NCI-H748 treated with DMSO at 0.1 percent for 48 hours (cell line): ENCODE measurements at regions not wholly inside any gene's neighbourhood (a gene's known extent, or its start where the extent isn't known, plus 50 kb on each side); places are given as distances from the start of the nearest gene placed in this dataset.
"Not testable (repeated sequence)": the region's sequence is repeated elsewhere in the genome, so short reads cannot be mapped to it uniquely, and the experiment has no call there.

Experiments
- DNase-seq: peaks from one replicate; lab custom pipeline; 2025; lab: John Stamatoyannopoulos, UW

DNA sequence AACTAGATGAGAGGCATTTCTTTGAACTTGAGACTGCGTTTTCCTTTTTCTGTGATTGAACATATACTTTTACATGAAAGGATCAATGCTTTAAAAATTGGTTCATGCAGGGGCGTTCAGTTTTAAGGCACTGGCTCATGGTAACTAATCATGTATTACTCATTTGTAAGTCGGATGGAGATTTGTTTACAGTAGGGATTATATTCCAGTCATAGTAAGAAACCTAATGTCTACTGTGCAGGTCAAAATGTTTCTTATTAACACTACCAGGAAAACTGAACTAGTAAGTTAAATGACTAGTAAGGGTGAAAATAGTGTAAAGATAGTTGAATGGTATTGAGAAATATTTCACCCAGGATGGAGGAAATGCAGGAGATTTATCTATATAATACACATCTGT lies 258.8 kb upstream of the GBE1 start:
- DNase-seq, result no peak

DNA sequence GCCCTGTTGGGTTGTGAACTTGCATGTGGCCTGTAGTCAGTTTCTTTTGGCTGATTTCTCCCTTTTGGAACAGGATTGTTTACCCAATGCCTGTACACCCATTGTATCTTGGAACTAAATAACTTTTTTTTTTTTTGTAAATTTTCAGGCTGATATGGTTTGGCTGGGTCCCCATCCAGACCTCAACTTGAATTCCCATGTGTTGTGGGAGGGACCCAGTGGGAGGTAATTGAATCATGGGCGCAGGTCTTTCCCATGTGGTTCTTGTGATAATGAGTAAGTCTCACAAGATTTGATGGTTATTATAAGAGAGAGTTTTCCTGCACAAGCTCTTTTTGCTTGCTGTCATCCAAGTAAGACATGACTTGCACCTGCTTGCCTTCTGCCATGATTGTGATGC lies 253.8 kb upstream of the GBE1 start:
- DNase-seq, result no peak

DNA sequence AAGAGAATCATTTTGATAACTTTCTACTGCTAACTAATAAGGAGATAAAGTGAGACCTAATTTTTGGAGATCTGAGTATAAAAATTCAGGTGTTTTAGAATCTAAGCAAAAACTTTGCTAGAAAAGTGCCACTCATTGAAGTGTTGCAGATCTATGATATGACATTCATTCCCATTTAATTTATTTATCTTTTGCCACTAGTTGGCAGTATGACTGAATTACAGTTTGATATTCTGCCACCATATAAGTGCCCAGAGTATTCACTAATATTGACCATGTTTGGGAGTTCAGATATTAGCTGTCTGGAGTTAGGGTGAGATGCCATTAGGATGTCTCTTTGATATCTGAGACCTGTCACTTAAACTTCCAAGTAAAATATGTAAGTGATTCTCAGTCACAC lies 251.3 kb upstream of the GBE1 start:
- DNase-seq, result no peak

DNA sequence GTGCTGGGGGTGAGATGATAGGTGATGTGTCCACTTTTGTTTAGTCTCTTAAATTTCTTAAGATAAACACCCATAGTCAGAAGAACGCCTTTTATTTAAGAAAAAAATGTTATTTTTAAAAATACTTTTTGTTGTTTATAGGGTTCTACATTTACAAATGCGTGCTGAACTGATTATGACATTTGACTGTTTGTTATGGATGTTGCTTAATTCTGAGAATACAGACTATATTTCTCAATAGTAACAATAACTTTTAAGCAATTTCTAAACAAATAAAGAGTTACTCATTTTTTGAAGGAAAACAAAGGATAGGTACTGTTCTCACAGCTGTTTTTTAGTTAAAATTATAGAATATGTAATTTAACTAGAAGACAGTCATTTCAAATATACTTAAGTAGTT lies 249.9 kb upstream of the GBE1 start:
- no peak for DNase-seq

DNA sequence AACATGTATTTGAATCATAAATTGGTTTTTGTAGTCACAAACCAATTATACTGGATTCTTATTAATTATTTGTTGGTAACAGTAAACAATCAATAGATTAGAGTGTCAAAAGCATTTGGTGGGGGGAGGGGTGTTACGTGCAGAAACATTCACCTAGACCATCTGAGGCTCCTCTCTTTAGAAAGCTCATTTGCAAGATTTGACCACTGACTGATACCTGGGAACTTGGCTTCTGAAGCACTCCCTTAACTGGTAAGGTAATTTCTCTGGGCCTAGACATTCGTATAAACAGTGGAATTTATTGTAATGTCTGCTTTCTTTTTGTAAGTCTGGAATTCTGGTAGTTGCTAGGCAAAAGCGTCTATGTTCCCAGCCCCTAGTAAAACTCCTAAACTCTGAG lies 243.8 kb upstream of the GBE1 start:
- DNase-seq, result no peak

DNA sequence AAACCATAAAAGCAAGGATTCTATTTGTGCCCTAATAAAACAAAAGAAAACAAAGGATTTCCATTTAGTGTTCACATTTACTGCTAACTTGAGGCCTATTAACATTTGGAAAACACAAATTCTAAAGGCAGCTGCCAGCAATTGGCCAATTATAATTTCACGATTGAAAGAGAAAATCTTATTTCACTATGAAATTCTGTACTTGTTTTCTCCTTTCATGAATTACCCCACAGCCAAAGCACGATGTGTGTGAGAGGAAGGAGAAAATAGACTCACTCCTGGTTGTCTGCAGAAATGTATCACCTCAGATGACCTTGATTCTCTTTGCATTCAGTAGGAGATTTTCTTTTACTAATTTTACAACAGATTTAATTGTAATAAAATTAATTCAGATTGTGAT lies 242.8 kb upstream of the GBE1 start:
- no peak for DNase-seq

DNA sequence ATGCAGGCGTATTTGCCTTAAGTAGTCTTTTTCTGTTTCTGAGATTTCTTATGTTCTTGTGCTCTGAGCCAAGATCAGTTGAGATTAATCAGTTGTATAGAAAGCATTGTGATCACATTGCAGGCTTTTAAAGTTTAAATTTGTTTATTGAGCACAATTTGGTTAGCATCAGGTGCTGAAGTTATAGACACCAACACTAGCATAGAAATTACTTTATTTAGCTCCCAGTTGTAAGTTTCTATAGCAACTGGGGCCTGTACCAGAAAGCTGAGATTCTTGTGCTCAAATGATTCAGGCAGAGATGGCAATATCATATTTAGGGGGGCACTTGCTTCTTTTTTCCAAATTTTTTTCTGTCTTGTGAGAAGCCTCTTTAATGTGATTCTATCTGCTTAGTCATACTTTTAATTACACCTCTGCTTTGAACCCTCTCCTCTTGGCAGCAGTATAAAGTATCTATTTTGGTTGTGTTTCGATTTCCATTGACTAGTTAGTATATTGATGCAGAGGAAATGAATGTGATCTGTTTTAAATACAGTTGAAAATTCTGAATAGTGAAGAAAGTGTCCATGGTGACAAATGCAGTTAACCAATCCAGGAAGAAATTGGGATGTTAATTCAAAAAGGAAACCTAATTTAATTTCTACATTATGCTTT lies 241.7 kb upstream of the GBE1 start:
- DNase-seq, result no peak

DNA sequence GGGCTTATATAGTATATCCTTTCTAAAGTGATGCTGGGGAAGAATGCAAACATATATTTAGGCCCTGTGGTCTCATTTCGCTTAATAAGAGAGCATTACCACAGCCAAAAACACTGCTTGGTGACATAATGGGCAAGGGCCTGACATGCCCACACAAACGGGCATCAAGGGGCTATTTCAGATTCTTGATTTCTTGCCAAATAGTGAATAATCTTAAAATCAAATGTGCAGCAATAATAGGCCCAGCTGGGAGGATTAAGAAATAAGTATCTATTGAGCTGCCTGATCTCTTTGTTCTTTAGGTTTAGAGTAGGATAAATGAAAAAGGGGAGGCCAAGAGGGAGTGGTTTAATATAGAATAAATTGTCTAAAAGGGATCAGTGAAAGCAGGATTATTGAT lies 241.0 kb upstream of the GBE1 start:
- DNase-seq, result peak; percentile 12

DNA sequence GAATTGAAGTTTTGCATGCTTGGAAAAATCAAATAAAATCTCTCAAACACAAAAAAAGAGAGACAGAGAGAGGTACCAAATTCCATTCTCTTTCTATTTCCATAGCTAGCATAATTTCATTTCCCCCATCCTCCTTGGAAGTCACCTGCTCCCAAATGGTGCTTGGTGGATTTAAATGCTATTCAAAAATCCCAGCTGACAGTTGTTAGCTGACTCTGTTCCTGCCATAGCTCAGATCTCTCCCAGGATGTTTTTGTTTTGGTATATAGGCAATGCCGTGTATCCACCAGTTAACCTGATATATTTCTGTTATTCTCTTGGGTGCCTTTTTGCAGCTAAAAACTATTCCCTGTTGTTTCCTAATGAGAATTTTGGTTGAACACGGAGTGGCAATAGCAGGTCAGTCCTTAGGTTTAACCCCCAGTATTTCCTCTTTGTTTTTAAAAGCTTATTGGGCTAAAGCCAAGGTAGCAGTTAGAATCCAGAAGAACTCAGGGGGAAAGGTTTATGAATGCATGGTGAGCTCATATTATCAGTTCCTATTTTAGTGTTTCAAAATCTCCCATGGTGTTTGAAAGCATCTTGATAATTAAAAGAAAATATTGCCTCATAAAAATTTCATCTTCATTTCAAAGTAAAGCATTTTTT lies 240.0 kb upstream of the GBE1 start:
- DNase-seq, result peak; percentile 35

DNA sequence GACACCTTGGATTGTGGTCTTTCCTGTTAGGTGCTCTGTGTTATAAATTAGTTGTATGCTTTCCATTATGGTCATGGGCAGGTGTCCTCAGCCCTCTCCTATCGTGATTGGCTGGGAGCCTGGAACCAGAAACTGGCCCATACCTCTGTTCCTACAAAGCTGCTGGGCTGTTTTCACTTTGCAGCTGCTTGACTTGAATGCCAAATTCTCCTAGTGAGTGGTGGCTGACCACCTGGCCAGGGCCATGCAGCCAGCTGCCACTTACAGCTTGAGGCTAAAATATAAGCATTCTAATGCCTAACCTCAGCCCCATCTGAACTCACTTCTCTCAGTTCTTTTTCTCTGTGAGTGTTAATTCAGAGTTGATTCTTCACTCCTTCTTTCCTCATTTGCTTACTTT lies 239.3 kb upstream of the GBE1 start:
- DNase-seq, result peak; percentile 14

DNA sequence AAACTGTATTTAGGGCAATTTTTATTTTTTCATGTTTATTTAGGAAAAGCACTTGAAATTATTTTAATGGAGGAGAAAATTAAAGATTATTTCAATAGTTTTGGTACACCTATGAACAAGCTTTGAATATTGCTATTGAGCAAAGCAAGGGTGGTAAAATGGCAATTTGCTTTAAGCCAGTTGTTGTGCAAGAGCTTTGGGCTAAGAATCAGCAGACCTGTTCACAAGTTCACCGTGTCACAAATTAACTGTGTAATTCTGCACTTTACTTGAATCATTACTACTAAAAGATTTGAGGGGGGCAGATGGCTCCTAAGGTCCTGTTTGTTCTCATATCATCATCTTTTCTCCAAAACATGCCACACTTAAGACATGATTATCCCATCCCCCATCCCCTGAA lies 238.9 kb upstream of the GBE1 start:
- no peak for DNase-seq

DNA sequence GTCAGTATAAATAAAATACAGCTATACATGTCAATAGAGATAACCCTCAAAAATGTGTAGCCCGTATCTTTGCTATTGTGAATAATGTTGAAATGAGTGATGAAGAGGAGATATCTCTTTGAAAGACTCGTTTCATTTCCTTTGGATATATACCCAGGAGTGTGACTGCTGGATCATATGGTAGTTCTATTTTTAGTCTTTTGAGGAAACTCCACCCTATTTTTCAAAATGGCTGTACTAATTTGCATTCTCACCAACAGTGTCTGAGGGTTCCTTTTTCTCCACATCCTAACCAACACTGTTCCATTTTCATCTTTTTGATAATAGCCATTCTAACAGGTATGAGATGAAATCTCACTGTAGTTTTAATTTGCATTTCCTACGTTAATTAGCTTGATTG lies 237.5 kb upstream of the GBE1 start:
- DNase-seq, result no peak

DNA sequence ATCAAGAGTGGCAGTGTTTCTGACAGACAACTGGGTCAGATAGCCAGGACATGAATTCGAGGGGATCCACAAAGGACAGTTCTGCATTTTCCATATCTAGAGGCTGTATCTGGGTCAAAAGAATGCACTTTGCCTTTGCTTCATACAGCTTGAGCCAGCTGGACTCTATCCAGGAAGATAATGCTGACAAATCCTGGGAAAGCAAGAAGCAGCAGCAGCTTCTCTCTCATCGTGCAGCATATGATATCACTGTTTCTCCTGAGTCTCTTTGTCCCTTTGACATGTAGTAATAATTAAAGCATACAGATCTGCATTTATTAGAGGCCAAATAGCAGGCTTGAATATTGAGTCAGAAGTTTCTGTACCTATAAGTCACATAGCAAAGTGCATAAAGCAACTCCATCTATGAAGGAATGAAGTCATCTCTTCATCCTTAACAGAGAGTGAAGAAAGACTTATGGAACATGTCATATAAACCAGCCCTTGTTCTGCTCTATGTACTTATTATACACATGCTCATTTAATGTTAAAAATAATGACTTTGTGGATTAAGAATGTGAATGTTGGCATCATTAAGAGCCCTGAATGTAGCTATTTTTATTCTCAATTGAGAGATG lies 236.8 kb upstream of the GBE1 start:
- no peak for DNase-seq

DNA sequence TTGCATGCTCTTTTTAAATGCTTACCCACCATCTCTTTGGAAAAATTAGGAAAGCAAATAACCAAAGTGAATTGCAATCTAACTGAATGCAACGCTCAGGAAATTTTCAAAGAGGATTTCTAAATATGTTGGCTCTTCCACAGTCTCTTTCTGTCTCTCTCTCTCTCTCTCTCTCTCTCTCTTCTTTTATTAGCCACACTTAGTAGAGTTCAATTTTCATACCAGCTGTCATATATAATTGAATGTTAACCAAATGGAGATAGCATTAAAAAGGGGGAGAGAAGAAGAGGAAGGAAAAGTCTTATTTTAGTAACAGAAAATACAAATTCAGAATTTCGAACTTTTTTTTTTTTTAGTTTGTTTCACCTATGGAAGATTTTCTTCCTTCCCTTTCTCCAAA lies 235.9 kb upstream of the GBE1 start:
- DNase-seq, result no peak

DNA sequence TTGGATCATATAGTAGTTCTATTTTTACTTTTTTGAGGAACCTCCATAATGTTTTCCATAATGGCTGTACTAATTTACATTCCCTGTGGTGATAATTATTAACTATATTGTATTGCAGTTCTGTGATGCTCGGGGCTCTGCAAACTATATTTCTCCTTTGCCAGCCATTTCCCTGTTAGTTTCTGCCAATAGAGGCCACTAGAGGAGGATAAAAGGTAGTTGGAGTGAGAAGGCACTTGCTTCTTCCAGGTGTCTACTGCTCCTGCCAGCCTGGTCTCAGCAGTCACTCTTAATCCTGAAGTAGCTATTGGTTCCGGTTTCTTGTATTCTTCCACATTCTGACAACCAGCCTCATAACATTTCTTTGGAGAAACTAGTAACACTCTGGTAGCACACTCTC lies 233.9 kb upstream of the GBE1 start:
- DNase-seq, result peak; percentile 36

DNA sequence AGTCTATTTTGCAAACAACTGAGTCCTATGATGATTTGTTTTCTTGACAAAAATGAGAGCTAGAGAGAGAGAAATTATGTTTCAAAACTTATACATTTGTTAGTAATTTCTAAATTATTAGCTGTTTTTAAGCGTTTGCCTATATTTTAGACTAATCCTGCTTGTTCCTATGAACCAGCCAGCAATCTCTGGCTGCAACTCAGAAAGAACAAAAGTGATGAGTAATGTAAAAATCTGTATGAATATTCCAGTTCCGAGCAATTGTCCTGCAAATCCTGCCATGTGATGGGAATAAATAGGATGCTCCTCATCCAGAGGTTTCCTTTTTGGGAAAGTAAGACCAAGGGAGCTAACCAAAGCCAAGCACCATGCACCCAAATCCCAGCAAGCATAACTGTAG lies 228.3 kb upstream of the GBE1 start:
- DNase-seq, result no peak

DNA sequence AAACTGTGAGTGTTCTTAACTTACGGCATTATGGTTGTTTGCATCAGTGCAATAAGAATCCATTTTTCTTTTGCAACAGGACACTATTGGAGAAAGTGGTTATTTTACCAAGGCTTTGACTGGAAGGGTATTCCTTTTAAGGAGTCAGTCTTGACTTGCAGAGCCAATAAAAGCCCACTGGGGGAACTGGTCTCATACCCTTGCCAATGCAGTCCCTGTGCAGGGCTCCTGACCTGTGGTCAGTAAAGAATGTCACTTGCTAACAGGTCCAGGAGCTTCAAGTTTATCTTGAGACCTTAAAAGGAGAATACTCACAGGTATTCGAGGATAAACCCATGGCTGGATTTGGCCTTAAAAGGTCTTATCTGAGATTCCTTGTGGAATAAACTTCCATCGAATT lies 227.8 kb upstream of the GBE1 start:
- no peak for DNase-seq

DNA sequence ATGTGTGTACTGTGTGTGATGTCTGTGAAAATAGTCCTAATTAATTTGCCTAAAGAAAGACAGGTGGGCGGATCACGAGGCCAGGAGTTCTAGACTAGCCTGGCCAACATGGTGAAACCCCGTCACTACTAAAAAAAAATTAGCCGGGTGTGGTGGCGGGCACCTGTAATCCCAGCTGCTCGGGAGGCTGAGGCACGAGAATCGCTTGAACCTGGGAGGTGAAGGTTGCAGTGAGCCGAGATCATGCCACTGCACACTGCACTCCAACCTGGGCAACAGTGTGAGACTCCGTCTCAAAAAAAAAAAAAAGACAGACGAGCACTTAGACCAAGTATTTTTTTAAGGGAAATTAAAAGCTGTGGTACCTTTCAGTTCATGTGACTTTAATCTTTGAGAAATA lies 226.0 kb upstream of the GBE1 start:
- DNase-seq, result not testable (repeated sequence)

DNA sequence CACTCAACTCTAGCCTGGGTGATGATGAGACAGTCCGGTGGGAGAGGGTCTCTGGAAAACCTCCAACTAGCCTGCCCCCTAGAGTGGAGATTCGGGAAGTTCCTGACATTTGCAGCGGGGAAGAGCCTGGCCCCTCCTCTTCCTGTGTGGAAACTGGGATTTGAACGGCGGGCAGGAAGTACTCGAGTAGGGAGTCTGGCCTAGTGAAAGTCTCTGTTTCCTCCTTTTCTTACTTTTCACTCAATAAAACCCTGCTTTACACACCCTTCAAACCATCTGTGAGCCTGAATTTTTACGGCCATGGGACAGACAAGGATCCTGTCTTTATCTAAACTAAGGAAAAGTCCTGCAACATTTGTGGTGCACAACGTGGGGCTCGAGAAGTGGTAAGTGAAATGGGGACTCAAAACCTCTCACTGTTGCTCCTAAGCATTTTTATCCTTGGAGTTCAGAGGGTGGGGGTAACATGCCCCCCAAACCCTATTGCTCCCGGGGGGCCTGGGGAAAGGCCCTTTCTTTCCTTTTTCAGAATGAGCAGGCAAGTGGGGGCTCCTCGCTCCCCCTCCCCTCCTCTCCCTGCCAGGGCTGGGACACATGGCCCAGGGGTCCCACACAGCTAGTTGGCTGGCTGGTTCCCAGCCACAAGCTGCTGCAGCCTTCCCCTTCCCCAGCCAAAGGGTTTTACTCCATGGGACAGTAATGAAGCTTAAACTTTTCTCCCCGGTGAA lies 224.7 kb upstream of the GBE1 start:
- no peak for DNase-seq

DNA sequence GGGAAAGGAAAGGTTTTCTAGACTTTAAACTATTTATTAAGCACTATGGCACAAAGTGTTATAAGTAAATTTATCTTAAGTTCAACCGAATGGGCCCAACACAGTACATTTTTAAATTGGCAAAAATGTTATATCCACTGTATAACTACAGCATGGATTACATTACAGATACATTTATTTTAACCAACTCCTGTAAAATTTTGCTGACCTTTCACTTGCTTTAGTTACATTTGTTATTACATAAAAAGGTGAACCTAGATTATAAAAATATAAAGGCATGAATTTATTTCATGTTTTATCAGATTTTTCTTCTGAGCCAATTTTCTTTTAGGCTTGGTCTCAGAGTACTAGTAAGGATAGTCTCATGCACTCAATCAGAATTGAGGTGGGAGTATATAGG lies 221.9 kb upstream of the GBE1 start:
- DNase-seq, result no peak

DNA sequence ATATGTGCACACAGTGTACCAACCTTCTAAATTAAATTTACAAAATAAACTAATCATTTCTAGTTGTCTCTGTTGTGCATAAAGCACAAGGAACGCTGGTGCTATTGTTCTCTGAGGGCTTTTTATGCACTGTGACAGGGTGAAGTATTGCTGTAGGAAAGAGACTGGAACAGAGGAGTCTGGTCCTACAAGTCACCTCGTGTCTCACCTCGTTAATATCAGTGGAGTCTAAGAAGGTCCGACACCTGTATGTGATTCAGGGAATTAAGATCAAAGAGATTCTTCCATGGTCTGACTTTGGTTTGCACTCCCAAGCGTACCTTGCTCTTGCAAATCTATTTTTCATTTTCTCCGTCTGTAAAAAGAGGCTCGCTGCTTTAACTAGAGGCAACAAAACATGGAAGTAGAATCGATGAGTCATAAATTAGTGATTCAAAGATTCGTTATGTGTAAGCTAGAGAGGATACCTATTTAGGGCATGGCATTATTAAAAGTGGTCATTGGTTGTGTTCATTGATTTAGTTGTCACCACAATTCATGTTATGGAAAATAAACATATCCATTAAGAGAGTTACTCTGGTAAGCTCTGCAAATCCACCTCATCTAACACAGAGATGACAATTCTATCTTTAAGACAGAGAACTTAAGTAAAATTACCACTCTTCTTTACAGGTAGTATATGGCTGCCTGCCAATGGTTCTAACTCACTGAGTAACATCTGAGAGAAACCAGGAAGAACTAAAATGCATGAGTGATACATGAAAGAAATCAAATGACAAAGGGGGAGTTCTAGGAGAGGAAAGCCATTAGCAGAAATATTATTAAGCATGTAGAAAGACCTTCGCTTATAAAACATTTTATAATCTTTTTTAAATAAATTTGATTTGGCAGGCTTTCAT lies 219.4 kb upstream of the GBE1 start:
- DNase-seq, result no peak

DNA sequence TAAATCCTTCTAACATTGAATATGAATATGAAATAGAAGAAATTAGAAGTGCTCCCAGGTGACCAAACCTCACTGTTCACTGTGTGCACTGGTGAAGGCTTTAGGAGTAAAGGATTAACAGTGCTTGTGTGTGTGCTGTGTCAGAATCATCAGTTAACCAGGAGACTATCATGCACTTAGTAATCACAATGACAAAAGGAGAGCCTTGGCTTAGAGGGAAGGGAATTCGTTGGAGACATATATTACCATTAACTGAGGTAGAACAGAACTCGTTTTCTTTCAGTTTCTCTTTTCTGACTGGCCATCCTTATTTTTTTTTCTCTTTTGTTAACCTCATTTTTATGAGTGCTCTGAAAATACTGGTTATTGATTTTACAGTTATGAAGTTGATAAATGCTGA lies 213.3 kb upstream of the GBE1 start:
- no peak for DNase-seq
